Body of pancreas (tissue), 4 donors: ENCODE measurements at regions not wholly inside any gene's neighbourhood (a gene's known extent, or its start where the extent isn't known, plus 50 kb on each side); places are given as distances from the start of the nearest gene placed in this dataset.

ENCODE experiments used
- CTCF ChIP-seq, 7 experiments: fragments of 450-650 bp in 4 of 7; fragments of 200-600 bp in 3 of 7; sonication (generic) in 3 of 7; IDR thresholded peaks; one replicate each; pipeline ENCODE4 v1.5.1; 2016 to 2019; ENCODE audit warnings: antibody characterized with exemption in 7 of 7
- POLR2A ChIP-seq, 3 donors: fragments of 450-650 bp; IDR thresholded peaks; one replicate each; pipeline ENCODE4 v1.6.1; 2016; ENCODE audit warnings: antibody characterized with exemption in 3 of 3, mild to moderate bottlenecking in 2 of 3

- TF ChIP-seq CTCF (IDR thresholded peaks at IDR 0.05): no peak
- no peak for TF ChIP-seq POLR2A (IDR thresholded peaks at IDR 0.05)
Observed at GRCh38 chr19:31930401-31930800, 415.0 kb upstream of the ZNF507 start.
